PC-3 (cell line): ENCODE measurements at regions not wholly inside any gene's neighbourhood (a gene's known extent, or its start where the extent isn't known, plus 50 kb on each side); places are given as distances from the start of the nearest gene placed in this dataset.

Source experiments
- ATAC-seq: fragments of 200-7000 bp; cut with Tn5 transposase; 2 replicates; pipeline ENCODE4 v1.9.1; 2020; ENCODE audit warnings: mild to moderate bottlenecking, moderate library complexity
- BruUV-seq: library from RNA; stranded (reverse); fragments of 400-500 nt; replicated peaks from 2 replicates; lab custom pipeline; 2021; lab: Mats Ljungman, UMichigan
- CTCF ChIA-PET: fragments of 300-600 bp; sonication (Branson Sonifier 250); formaldehyde crosslinking; loops from one replicate; lab custom pipeline; 2022; ENCODE audit warnings: antibody characterized with exemption; lab: Charles Lee
- POLR2A ChIA-PET: fragments of 300-600 bp; sonication (Branson Sonifier 250); formaldehyde crosslinking; loops from one replicate; lab custom pipeline; 2022; ENCODE audit warnings: antibody characterized with exemption; ENCODE audit not compliant: unreplicated experiment; lab: Charles Lee
- DNase-seq: peaks from one replicate; pipeline ENCODE4 v3.0.0-alpha.2; 2015
- H2AFZ ChIP-seq: fragments of 300-600 bp; sonication (generic); 2 replicates; pipeline ENCODE4 v1.6.0; 2016; ENCODE audit warnings: antibody characterized with exemption, low read length
- H3F3A ChIP-seq: fragments of 300-600 bp; sonication (generic); one replicate; pipeline ENCODE4 v1.6.0; 2017; ENCODE audit warnings: antibody characterized with exemption, low read length, control low read depth, mild to moderate bottlenecking; ENCODE audit not compliant: unreplicated experiment
- H3K27ac ChIP-seq: fragments of 300-600 bp; sonication (generic); 2 replicates; pipeline ENCODE4 v1.5.1; 2016; ENCODE audit warnings: mild to moderate bottlenecking, low read length
- H3K27me3 ChIP-seq: fragments of 300-600 bp; sonication (generic); 2 replicates; pipeline ENCODE4 v1.6.1; 2016; ENCODE audit warnings: low read length, mixed read lengths
- H3K36me3 ChIP-seq: fragments of 300-600 bp; sonication (generic); 2 replicates; pipeline ENCODE4 v1.6.1; 2016; ENCODE audit warnings: low read depth, mixed run types, low read length, mixed read lengths
- H3K4me1 ChIP-seq: fragments of 300-600 bp; sonication (generic); 2 replicates; pipeline ENCODE4 v1.5.1; 2016; ENCODE audit warnings: low read length; ENCODE audit not compliant: insufficient read depth
- H3K4me2 ChIP-seq: fragments of 300-600 bp; sonication (generic); 2 replicates; pipeline ENCODE4 v1.6.0; 2016; ENCODE audit warnings: low read length
- H3K4me3 ChIP-seq: fragments of 300-600 bp; sonication (generic); 2 replicates; pipeline ENCODE4 v1.5.1; 2016; ENCODE audit warnings: mild to moderate bottlenecking, low read length, mixed read lengths
- H3K79me2 ChIP-seq: fragments of 300-600 bp; sonication (generic); 2 replicates; pipeline ENCODE4 v1.6.1; 2017; ENCODE audit warnings: low read length, mixed read lengths
- H3K9ac ChIP-seq: fragments of 300-600 bp; sonication (generic); 2 replicates; pipeline ENCODE4 v1.6.0; 2016; ENCODE audit warnings: mild to moderate bottlenecking, low read length
- H3K9me2 ChIP-seq: fragments of 300-600 bp; sonication (generic); replicated peaks from 2 replicates; pipeline ENCODE4 v1.6.1; 2016; ENCODE audit warnings: mixed run types, low read length, mixed read lengths
- H3K9me3 ChIP-seq: fragments of 300-600 bp; sonication (generic); 2 replicates; pipeline ENCODE4 v1.6.1; 2016; ENCODE audit warnings: low read length, mixed read lengths
- H4K20me1 ChIP-seq: fragments of 300-600 bp; sonication (generic); 2 replicates; pipeline ENCODE4 v1.6.1; 2016; ENCODE audit warnings: low read length, mixed read lengths
- EZH2 ChIP-seq: fragments of 300-600 bp; sonication (generic); IDR thresholded peaks from one replicate; pipeline ENCODE4 v1.6.1; 2017; ENCODE audit warnings: antibody characterized with exemption, mild to moderate bottlenecking, low read length; ENCODE audit not compliant: unreplicated experiment
- EZH2phosphoT487 ChIP-seq: fragments of 300-600 bp; sonication (generic); IDR thresholded peaks from 2 replicates; pipeline ENCODE4 v1.6.1; 2018; ENCODE audit warnings: mild to moderate bottlenecking, antibody characterized with exemption, low read length, borderline replicate concordance
- intact Hi-C: fragments of 100-400 bp; cut with micrococcal nuclease; formaldehyde crosslinking; loops from 2 replicates; pipeline ENCODE4 v1.9.0; 2023
- TF ChIP-seq, protein P1 (sequence below): fragments of 300-600 bp; sonication (generic); conservative IDR thresholded peaks from 2 replicates; pipeline ENCODE4 v1.5.1; 2017; ENCODE audit warnings: antibody characterized with exemption, low read depth, mild to moderate bottlenecking, low read length

DNA sequence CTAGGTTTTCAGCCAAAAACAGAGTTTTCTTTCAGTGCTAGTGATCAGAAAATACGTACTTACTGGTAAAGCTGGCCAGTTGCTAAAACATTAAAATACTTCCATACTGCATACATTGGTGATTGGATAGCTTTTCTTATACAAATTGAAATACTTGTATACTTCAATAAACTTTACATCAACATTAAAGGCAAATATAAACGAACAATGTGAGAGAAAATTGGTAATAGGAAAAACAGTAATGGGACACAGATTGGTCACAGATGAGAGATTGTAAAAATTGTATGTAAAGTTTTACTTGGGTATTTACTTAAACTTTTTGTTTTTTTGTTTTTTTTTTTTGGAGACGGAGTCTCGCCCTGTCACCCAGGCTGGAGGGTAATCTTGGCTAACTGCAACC, 391.7 kb downstream of the TFEC start:
- Histone ChIP-seq H3K4me2 (no peak overlapping the region), H3F3A (no peaks in the 10 kb centered on the region), H3K9me2 (no peaks in the 10 kb centered on the region), H3K36me3 (no peaks in the 10 kb centered on the region), H3K9ac (no peak overlapping the region), H2AFZ (no peak overlapping the region), H3K9me3 (no peaks in the 10 kb centered on the region), H3K4me3 (no peak overlapping the region), H4K20me1 (no peaks in the 10 kb centered on the region), H3K4me1 (peaks cover 11% of the 10 kb centered on the region), H3K79me2 (no peaks in the 10 kb centered on the region), H3K27me3 (no peaks in the 10 kb centered on the region), H3K27ac (no peak overlapping the region)
- ATAC-seq (no peak), DNase-seq (no peak)
- ChIA-PET POLR2A (no interaction called here), CTCF (no interaction called here)
- intact Hi-C loops, result no loop called here
- BruUV-seq, result no TSS peak
- TF ChIP-seq EZH2 (no peak), EZH2phosphoT487 (no peak)
- TF ChIP-seq, protein P1, sequence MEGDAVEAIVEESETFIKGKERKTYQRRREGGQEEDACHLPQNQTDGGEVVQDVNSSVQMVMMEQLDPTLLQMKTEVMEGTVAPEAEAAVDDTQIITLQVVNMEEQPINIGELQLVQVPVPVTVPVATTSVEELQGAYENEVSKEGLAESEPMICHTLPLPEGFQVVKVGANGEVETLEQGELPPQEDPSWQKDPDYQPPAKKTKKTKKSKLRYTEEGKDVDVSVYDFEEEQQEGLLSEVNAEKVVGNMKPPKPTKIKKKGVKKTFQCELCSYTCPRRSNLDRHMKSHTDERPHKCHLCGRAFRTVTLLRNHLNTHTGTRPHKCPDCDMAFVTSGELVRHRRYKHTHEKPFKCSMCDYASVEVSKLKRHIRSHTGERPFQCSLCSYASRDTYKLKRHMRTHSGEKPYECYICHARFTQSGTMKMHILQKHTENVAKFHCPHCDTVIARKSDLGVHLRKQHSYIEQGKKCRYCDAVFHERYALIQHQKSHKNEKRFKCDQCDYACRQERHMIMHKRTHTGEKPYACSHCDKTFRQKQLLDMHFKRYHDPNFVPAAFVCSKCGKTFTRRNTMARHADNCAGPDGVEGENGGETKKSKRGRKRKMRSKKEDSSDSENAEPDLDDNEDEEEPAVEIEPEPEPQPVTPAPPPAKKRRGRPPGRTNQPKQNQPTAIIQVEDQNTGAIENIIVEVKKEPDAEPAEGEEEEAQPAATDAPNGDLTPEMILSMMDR, result no peak

DNA sequence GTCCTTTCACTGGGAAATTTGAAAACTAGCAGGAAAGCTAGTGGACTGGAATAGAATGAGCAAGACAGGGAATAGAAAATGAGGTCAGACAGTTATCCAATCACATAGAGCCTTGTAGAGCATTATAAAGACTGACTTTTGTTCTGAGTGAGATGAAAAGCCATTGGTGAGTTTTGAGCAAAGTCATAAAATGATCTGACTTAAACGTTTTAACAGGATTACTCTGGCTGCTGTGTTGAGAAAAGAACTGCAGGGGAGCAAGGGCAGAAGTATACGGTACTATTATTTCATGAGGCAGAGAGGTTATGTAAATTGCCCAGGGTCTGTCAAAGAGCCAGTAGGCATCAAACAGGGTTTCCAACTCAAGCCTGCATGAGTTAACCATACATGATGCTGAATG, 393.4 kb downstream of the TFEC start:
- H3K9me3 ChIP-seq, result no peaks in the 10 kb centered on the region
- no peak for TF ChIP-seq EZH2
- TF ChIP-seq, protein P1, result no peak
- no peak for TF ChIP-seq EZH2phosphoT487
- H4K20me1 ChIP-seq, result no peaks in the 10 kb centered on the region
- no peak overlapping the region for H2AFZ ChIP-seq
- H3K9me2 ChIP-seq, result no peaks in the 10 kb centered on the region
- POLR2A ChIA-PET, result no interaction called here
- no peak overlapping the region for H3K9ac ChIP-seq
- ATAC-seq (no peak), DNase-seq (no peak)
- H3K36me3 ChIP-seq, result no peaks in the 10 kb centered on the region
- intact Hi-C loops, result no loop called here
- CTCF ChIA-PET, result no interaction called here
- H3K27ac ChIP-seq, result no peak overlapping the region
- H3K4me2 ChIP-seq, result no peak overlapping the region
- H3K79me2 ChIP-seq, result no peaks in the 10 kb centered on the region
- no peak overlapping the region for H3K4me3 ChIP-seq
- H3F3A ChIP-seq, result no peaks in the 10 kb centered on the region
- H3K27me3 ChIP-seq, result no peaks in the 10 kb centered on the region
- H3K4me1 ChIP-seq, result peaks cover 11% of the 10 kb centered on the region
- BruUV-seq, result no TSS peak

DNA sequence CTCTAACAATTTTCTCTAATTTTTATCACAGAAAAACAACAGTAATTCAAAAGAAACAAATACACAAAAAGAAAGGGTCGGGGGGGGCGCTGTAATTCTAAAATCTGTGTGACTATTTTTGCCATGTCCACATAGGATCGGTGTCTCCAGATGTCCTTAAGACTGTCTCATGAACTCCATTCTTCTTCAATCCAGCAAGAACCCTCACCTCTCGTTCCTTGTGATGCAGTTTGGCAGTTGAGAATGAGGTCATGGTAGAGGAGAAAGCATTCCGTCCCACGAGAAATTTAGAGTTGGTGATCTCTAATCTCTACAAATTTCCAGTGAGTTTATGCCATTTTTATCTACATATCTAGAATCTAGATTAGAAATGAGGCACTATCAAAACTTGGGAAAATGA, 394.7 kb downstream of the TFEC start:
- ATAC-seq (no peak), DNase-seq (no peak)
- Histone ChIP-seq H3K9ac (no peak overlapping the region), H4K20me1 (no peaks in the 10 kb centered on the region), H3K27ac (no peak overlapping the region), H3K9me2 (no peaks in the 10 kb centered on the region), H3K36me3 (no peaks in the 10 kb centered on the region), H3K9me3 (no peaks in the 10 kb centered on the region), H3K27me3 (no peaks in the 10 kb centered on the region), H3K4me2 (0 out of 2 replicates have a peak overlapping the region, but pooled peaks have one; percentile 63), H3K4me1 (peaks cover 11% of the 10 kb centered on the region), H3F3A (no peaks in the 10 kb centered on the region), H3K79me2 (no peaks in the 10 kb centered on the region), H2AFZ (no peak overlapping the region), H3K4me3 (no peak overlapping the region)
- TF ChIP-seq, protein P1, result no peak
- TF ChIP-seq EZH2 (no peak), EZH2phosphoT487 (no peak)
- intact Hi-C loops, result no loop called here
- BruUV-seq, result no TSS peak
- ChIA-PET CTCF (no interaction called here), POLR2A (no interaction called here)
